ENCODE measurements at regions not wholly inside any gene's neighbourhood (a gene's known extent, or its start where the extent isn't known, plus 50 kb on each side); places are given as distances from the start of the nearest gene placed in this dataset.

DNA sequence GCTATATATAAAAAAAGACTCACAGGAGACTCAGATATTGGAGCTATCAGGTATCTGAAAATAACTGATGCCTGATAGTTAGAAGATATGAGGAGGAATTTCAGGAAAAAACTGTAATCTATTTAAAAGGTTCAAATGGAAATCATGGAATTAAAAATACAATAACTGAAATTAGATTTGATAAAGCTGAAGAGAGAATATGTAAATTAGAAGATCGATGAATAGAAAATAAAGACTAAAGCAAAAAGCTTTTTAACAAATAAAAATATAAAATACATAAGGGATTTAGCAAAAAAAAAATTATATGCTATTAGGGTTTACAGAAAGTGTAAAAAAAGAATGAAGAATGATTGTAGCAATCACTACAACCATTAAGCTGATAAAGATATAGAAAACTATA is 679.8 kb upstream of the LMCD1 start:
- H3K4me3 ChIP-seq (ENCODE audit: low read depth, low read length): no peak overlapping the region
- TF ChIP-seq, protein P1, sequence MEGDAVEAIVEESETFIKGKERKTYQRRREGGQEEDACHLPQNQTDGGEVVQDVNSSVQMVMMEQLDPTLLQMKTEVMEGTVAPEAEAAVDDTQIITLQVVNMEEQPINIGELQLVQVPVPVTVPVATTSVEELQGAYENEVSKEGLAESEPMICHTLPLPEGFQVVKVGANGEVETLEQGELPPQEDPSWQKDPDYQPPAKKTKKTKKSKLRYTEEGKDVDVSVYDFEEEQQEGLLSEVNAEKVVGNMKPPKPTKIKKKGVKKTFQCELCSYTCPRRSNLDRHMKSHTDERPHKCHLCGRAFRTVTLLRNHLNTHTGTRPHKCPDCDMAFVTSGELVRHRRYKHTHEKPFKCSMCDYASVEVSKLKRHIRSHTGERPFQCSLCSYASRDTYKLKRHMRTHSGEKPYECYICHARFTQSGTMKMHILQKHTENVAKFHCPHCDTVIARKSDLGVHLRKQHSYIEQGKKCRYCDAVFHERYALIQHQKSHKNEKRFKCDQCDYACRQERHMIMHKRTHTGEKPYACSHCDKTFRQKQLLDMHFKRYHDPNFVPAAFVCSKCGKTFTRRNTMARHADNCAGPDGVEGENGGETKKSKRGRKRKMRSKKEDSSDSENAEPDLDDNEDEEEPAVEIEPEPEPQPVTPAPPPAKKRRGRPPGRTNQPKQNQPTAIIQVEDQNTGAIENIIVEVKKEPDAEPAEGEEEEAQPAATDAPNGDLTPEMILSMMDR (conservative IDR thresholded peaks at IDR 0.05; ENCODE audit: low read depth, low read length): no peak
- no peak for DNase-seq (ENCODE audit: low read depth)

DNA sequence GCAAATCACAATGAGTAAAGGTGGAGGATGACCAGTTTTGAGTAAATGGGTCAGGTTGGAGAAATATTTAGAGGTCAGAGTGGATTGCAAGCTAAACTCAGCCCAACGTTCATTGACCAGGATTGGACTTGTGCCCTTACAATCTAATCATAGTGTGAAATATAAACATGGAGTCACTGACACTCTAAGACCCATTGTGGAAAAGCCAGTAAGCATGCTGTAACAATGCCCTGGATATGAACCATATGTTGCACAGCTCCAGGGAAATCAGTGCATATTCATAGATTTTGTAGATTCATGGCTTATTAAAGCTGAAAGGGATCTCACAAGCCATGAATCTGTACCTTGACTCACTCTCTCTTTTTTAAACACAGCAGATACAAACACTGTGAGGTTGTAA is 660.2 kb upstream of the LMCD1 start:
- H3K4me3 ChIP-seq (ENCODE audit: low read depth, low read length): no peak overlapping the region
- TF ChIP-seq, protein P1 (conservative IDR thresholded peaks at IDR 0.05; ENCODE audit: low read depth, low read length): no peak
- DNase-seq (ENCODE audit: low read depth): no peak

DNA sequence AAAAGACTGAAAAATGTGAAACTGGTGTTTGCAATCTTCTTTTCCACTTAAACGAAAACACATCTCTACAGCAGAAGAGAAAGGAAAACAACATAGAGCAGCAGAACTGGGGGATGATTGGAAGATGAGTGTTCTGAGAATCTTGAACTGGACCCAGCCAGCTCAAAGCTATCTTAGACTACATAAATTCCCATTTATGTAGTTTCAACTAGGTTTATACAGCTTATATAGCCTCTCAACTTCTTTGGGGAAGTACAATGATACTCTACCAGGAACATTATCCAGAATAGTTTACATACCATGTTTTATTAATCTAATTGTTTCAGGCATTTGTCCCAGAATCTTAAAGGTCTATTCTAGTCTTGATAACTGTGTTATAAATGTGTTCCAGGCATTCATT is 658.2 kb upstream of the LMCD1 start:
- no peak overlapping the region for H3K4me3 ChIP-seq (ENCODE audit: low read depth, low read length)
- TF ChIP-seq, protein P1 (conservative IDR thresholded peaks at IDR 0.05; ENCODE audit: low read depth, low read length): no peak

DNA sequence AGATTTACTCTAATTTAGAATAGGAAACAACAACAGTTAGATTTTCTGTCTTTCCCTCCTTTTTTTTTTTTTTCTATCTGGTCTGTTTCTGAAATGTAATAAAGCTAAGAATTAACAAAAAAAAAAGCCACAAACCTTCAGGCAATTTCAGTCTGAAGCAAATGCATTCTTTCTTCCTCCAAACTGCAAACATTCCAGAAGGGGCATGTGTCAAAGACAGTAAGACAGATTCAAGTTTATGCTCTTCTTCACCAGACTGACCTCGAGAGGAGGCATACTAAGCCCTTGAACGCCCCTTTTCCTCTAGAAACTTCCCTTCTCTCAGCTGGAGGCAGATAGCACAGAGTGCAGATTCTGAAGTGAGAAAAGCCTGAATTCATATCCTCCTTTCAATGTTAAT is 654.6 kb upstream of the LMCD1 start:
- DNase-seq (ENCODE audit: low read depth): no peak
- TF ChIP-seq, protein P1 (conservative IDR thresholded peaks at IDR 0.05; ENCODE audit: low read depth, low read length): no peak

More for the DNA sequence above, 658.2 kb upstream of the LMCD1 start:
- DNase-seq (ENCODE audit: low read depth): no peak

DNA sequence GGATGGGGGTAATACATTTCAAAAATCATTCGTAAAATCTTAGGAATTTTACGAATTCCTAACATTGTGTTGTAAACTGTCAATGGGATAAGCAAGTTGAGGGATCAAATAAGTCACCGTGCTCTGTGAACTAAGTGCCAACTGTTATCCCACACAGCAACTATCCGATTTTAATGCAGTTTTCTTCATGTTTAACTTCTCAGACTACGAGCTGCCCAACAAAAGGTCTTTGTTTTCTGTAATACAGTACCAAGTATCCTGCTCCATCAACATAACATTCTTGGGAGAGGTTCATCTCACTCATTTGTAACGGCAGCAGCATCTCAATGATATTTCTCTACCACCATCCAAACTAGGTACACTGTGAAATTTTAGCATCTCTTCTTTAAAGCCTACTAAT is 654.1 kb upstream of the LMCD1 start:
- TF ChIP-seq, protein P1 (conservative IDR thresholded peaks at IDR 0.05; ENCODE audit: low read depth, low read length): no peak
- DNase-seq (ENCODE audit: low read depth): no peak
- no peak overlapping the region for H3K4me3 ChIP-seq (ENCODE audit: low read depth, low read length)

More for the DNA sequence above, 654.6 kb upstream of the LMCD1 start:
- H3K4me3 ChIP-seq (ENCODE audit: low read depth, low read length): no peak overlapping the region

DNA sequence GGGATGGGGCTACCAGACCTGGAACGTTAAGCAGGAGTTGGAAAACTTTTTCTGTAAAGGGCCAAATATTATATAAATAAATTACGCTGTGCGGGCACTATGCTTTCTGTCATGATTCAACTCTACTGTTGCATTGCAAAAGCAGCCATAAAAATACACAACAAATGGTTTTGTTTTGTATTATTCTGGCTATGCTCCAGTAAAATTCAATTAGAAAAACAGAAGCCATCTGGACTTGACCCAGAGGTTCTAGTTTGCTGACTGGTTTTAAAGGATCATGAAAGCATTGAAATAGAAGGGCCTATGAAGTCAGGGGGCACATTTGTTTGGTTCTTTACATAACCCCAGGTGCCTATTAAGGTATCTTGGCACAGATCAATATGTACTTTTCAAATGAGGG is 647.4 kb upstream of the LMCD1 start:
- DNase-seq (ENCODE audit: low read depth): no peak
- no peak overlapping the region for H3K4me3 ChIP-seq (ENCODE audit: low read depth, low read length)
- TF ChIP-seq, protein P1 (conservative IDR thresholded peaks at IDR 0.05; ENCODE audit: low read depth, low read length): no peak

DNA sequence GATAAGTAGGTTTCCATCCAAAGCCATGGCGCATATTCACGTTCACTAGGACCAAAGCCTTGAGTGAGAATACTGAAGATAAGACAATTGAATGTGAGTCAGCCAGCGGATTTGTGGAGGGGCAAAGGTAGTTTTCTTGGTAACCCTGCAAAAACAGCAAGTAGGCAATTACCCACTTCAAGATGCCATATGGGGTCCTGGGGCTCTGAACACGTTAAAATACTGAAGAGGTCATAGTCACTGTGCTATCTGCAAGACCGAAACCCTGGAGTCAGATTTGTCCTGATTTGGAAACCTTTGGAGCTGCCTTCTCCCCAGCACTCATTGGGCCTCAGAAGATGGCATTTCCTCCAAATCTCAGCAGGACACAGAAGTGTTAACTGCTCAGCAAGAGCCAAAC is 646.9 kb upstream of the LMCD1 start:
- H3K4me3 ChIP-seq (ENCODE audit: low read depth, low read length): no peak overlapping the region
- TF ChIP-seq, protein P1 (conservative IDR thresholded peaks at IDR 0.05; ENCODE audit: low read depth, low read length): no peak
- no peak for DNase-seq (ENCODE audit: low read depth)

Data from epithelial cell of proximal tubule (primary cell).